Naive B cell (primary cell): ENCODE measurements at regions not wholly inside any gene's neighbourhood (a gene's known extent, or its start where the extent isn't known, plus 50 kb on each side); places are given as distances from the start of the nearest gene placed in this dataset.
"Not testable (repeated sequence)": the region's sequence is repeated elsewhere in the genome, so short reads cannot be mapped to it uniquely, and the experiment has no call there.

Experiments
- ATAC-seq, 2 donors: fragments of 150-1000 bp; cut with Tn5 transposase; 2 replicates each; pipeline ENCODE4 v1.10.0; 2021; ENCODE audit warnings: low read depth in 2 of 2, mild to moderate bottlenecking in 2 of 2, moderate library complexity in 2 of 2
- DNase-seq: peaks from one replicate; pipeline ENCODE4 v3.0.0; 2022
- H3K27ac Mint-ChIP-seq, 6 donors: one replicate each; pipeline ENCODE4 v1.8.0; 2020 to 2022; ENCODE audit warnings: mild to moderate bottlenecking in 6 of 6, mixed read lengths in 6 of 6, moderate library complexity in 5 of 6, inconsistent platforms in 2 of 6
- H3K27me3 Mint-ChIP-seq, 3 donors: one replicate each; pipeline ENCODE4 v1.8.0; 2021 to 2022; ENCODE audit warnings: mixed read lengths in 3 of 3, mild to moderate bottlenecking in 1 of 3
- H3K36me3 Mint-ChIP-seq, 2 donors: one replicate each; pipeline ENCODE4 v1.8.0; 2020 to 2022; ENCODE audit warnings: mixed read lengths in 2 of 2, inconsistent platforms in 1 of 2, mild to moderate bottlenecking in 1 of 2
- H3K4me1 Mint-ChIP-seq, 3 donors: one replicate each; pipeline ENCODE4 v1.8.0; 2020 to 2022; ENCODE audit warnings: mixed read lengths in 3 of 3, inconsistent platforms in 1 of 3, mild to moderate bottlenecking in 1 of 3, moderate library complexity in 1 of 3
- H3K4me3 Mint-ChIP-seq, 8 donors: one replicate each; pipeline ENCODE4 v1.8.0; 2020 to 2022; ENCODE audit warnings: mild to moderate bottlenecking in 8 of 8, mixed read lengths in 8 of 8, moderate library complexity in 8 of 8, inconsistent platforms in 2 of 8
- H3K9me3 Mint-ChIP-seq, 7 donors: one replicate each; pipeline ENCODE4 v1.8.0; 2020 to 2022; ENCODE audit warnings: mixed read lengths in 7 of 7, mild to moderate bottlenecking in 5 of 7, inconsistent platforms in 2 of 7, moderate library complexity in 1 of 7

DNA sequence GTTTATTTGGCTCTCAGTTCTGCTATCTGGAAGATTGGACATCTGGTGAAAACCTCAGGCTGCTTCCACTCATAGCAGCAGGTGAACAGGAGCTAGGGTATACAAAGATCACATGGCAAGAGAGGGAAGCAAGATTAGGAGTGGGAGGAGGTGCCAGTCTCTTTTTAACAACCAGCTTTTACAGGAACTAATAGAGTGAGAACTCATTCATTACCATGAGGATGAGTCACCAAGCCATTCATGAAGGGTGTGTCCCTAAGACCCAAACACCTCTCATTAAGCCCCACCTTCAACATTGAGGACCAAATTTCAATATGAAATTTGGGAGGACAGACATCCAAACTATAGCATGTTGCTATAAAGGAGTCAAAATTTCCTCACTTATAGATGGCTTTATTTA is 85.4 kb upstream of the HCRTR2 start:
- no peaks in the 10 kb centered on the region for H3K27me3 Mint-ChIP-seq
- H3K4me3 Mint-ChIP-seq, result no peak overlapping the region
- no peak for ATAC-seq
- no peak overlapping the region for H3K27ac Mint-ChIP-seq
- no peaks in the 10 kb centered on the region for H3K36me3 Mint-ChIP-seq
- peaks cover 6 to 15% (median 11%) of the 10 kb centered on the region in 7 donors for H3K9me3 Mint-ChIP-seq
- DNase-seq, result no peak
- H3K4me1 Mint-ChIP-seq, result no peaks in the 10 kb centered on the region

DNA sequence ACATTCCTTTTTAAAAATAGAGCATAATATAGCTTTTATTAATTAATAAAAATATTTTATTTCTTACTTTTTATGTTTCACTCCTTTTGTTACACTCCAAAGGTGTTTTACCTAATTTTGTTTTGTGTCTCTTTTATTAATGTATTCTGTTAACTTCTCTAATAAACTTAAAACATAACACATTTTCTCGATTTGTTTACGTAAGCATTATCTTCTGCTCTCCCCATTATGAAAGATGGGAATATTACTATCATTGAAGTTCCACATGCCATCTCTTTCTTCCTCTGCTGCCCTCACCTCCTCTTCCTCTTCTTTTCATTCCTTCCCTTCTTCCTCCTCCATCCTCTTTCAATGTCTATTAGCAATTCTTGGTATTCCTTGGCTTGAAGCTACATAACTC is 85.0 kb upstream of the HCRTR2 start:
- no peaks in the 10 kb centered on the region for H3K4me1 Mint-ChIP-seq
- H3K27ac Mint-ChIP-seq, result no peak overlapping the region
- no peaks in the 10 kb centered on the region for H3K27me3 Mint-ChIP-seq
- H3K4me3 Mint-ChIP-seq, result no peak overlapping the region
- ATAC-seq, result no peak
- H3K9me3 Mint-ChIP-seq, result peaks cover 6 to 16% (median 11%) of the 10 kb centered on the region in 7 donors
- H3K36me3 Mint-ChIP-seq, result no peaks in the 10 kb centered on the region
- no peak for DNase-seq

DNA sequence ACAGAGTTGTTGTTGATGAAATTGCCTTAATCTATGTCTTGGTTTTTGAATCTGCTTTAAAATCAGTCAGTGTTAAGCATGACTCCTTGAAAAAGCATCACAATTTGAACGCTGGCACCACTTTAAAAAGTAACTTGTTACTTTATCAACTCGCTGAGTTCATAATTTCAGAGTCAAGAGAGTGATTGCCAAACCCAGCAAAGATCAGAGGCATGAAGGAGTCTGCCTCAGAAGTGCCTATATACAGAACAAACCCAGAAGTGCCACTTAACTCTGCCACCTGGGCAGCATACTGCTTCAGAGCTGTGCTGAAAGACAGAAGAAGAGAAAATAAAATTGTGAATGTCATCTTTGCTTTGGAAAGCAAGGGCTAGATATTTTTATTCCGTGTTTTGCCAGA is 73.6 kb upstream of the HCRTR2 start:
- H3K9me3 Mint-ChIP-seq, result peaks cover 0 to 11% (median 2%) of the 10 kb centered on the region in 7 donors
- H3K4me3 Mint-ChIP-seq, result no peak overlapping the region
- no peak overlapping the region for H3K27ac Mint-ChIP-seq
- H3K27me3 Mint-ChIP-seq, result no peaks in the 10 kb centered on the region
- no peaks in the 10 kb centered on the region for H3K36me3 Mint-ChIP-seq
- DNase-seq (no peak), ATAC-seq (no peak)
- no peaks in the 10 kb centered on the region for H3K4me1 Mint-ChIP-seq

DNA sequence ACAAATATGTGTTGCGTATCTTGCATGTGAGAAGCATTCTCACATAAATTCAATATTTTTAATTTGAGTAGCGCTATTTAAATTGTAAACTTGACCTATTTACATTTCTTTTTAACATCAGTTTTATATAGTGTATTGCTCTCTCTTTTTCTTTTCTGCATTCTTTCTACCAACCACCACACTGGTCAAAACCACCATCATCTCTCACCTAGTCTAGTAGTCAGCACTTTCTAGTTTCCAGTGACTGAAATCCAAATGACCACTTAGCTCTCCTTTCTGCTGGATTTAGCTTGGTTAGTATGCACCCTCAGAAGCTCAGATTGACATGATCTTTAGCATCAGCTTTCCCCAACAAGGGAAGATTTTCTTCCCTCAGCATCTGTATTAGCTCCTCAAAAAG is 73.2 kb upstream of the HCRTR2 start:
- no peaks in the 10 kb centered on the region for H3K27me3 Mint-ChIP-seq
- H3K9me3 Mint-ChIP-seq, result peaks cover 0 to 11% (median 2%) of the 10 kb centered on the region in 7 donors
- H3K4me1 Mint-ChIP-seq, result no peaks in the 10 kb centered on the region
- H3K36me3 Mint-ChIP-seq, result no peaks in the 10 kb centered on the region
- H3K27ac Mint-ChIP-seq, result no peak overlapping the region
- no peak for DNase-seq
- H3K4me3 Mint-ChIP-seq, result no peak overlapping the region
- no peak for ATAC-seq

DNA sequence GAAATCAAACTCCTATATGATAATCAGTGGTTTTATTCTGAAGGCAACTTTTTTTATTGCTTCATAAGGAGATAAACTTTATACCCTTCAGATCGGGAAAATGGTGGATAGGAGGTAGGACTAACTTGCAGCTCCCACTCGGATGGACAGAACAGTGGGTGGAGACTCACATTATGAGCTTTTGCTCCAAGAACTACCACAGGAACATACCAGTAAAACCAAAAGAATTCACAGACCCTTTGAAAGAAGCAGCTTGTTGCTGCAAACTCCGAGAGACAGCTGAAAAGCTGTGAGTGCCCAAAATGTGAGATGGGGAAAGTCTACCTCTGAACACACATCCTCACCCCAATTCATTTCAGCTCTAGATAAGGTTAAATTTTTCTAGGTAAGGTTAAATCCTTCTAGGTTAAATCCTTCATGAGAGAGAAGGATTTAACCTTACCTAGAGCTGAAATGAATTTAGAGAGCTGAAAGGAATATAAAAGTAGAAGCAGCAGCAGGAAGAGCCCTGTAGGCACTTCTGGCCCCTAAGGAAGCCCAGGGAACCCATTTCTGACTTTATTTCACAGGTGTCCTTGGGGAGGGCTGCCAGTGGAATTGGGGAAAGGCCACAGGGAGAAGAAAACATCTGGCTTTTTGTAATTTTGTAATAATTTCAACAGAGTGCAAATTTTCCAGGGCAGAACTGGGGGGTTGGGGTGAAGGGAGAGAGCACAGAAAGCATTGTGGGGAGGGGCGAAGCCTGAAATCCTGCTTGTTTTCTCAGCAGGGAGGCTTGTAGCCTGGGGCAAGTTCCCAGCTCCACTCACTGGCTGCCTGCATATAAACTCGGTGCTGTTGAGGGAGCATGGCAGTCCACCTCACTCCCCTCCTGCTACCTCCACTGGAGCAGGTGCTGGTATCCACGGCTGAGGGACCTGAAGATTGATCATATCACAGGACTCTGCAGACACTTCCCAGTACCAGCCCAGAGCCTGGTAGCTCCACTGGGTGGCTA is 65.9 kb upstream of the HCRTR2 start:
- H3K27ac Mint-ChIP-seq, result no peak overlapping the region
- H3K9me3 Mint-ChIP-seq, result peaks cover 5 to 24% (median 13%) of the 10 kb centered on the region in 7 donors

DNA sequence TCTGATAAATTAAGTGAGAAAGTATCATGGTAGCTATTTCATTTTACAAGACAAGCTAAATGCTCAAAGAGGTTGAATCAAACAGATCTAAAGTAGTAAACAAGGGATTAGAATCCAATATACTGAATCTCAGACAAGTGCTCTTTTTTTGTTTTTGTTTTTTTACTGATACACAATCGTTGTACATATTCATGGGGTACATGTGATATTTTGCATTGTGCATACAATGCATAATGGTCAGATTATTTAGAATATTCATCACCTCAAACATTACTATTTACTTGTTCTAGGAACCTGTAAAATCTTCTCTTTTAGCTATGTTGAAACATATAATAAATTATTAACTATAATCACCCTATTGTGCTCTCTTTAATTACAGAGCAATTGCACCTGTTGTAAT is 57.0 kb upstream of the HCRTR2 start:
- no peak overlapping the region for H3K4me3 Mint-ChIP-seq
- H3K36me3 Mint-ChIP-seq, result no peaks in the 10 kb centered on the region
- no peaks in the 10 kb centered on the region for H3K4me1 Mint-ChIP-seq
- no peak overlapping the region for H3K27ac Mint-ChIP-seq
- DNase-seq, result no peak
- no peaks in the 10 kb centered on the region for H3K27me3 Mint-ChIP-seq
- peaks cover 4 to 46% (median 17%) of the 10 kb centered on the region in 7 donors for H3K9me3 Mint-ChIP-seq
- no peak for ATAC-seq

More for the DNA sequence above, 65.9 kb upstream of the HCRTR2 start:
- Mint-ChIP-seq H3K27me3 (no peaks in the 10 kb centered on the region), H3K4me1 (no peaks in the 10 kb centered on the region), H3K36me3 (no peaks in the 10 kb centered on the region), H3K4me3 (no peak overlapping the region)
- DNase-seq (no peak), ATAC-seq (no peak)

DNA sequence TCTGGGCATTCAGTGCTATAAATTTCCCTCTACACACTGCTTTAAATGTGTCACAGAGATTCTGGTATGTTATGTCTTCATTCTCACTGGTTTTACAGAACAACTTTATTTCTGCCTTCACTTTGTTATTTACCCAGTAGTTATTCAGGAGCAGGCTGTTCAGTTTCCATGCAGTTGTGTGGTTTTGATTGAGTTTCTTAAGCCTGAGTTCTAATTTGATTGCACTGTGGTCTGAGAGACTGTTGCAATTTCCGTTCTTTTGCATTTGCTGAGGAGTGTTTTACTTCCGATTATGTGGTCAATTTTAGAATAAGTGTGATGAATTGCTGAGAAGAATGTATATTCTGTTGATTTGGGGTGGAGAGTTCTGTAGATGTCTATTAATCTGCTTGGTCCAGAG is 50.1 kb upstream of the HCRTR2 start:
- not testable (repeated sequence) for H3K27me3 Mint-ChIP-seq, DNase-seq, H3K27ac Mint-ChIP-seq, H3K36me3 Mint-ChIP-seq, H3K4me1 Mint-ChIP-seq, H3K4me3 Mint-ChIP-seq, ATAC-seq
- peaks cover 16 to 55% (median 25%) of the 10 kb centered on the region in 7 donors for H3K9me3 Mint-ChIP-seq
